Panc1 (cell line): ENCODE measurements at regions not wholly inside any gene's neighbourhood (a gene's known extent, or its start where the extent isn't known, plus 50 kb on each side); places are given as distances from the start of the nearest gene placed in this dataset.

Experiments used
- CTCF ChIP-seq: fragments of 450-650 bp; IDR thresholded peaks from 2 replicates; pipeline ENCODE4 v1.5.1; 2017; ENCODE audit warnings: mild to moderate bottlenecking
- POLR2AphosphoS5 ChIP-seq: IDR thresholded peaks from 2 replicates; pipeline ENCODE4 v1.6.1; 2012; ENCODE audit warnings: mild to moderate bottlenecking, low read depth, low read length, moderate library complexity
- REST ChIP-seq, 2 experiments: IDR thresholded peaks; 2 replicates each; pipeline ENCODE4 v1.6.1; 2011 to 2012; ENCODE audit warnings: low read depth in 2 of 2, control low read depth in 1 of 2, low read length in 1 of 2, mild to moderate bottlenecking in 1 of 2, moderate library complexity in 1 of 2; ENCODE audit not compliant: insufficient read depth in 1 of 2
- SIN3A ChIP-seq: IDR thresholded peaks from 2 replicates; pipeline ENCODE4 v1.6.1; 2012; ENCODE audit warnings: low read depth, mild to moderate bottlenecking, low read length, moderate library complexity, borderline replicate concordance; ENCODE audit not compliant: insufficient read depth
- TCF7L2 ChIP-seq: IDR thresholded peaks from 2 replicates; pipeline ENCODE4 v1.6.1; 2011; ENCODE audit warnings: mild to moderate bottlenecking, low read depth, low read length, inconsistent platforms

- no peak for TF ChIP-seq CTCF
- TF ChIP-seq TCF7L2 = no peak
- no peak for TF ChIP-seq SIN3A
- no peak for TF ChIP-seq POLR2AphosphoS5
- TF ChIP-seq REST (IDR thresholded peaks at IDR 0.05; ENCODE audit: insufficient read depth in 1 of 2, low read depth in 2 of 2, low read length in 1 of 2) = no peak
These were observed 118.1 kb upstream of the POGK start for GRCh38 chr1:166721145-166721544.
